HT-29 (cell line): ENCODE measurements at regions not wholly inside any gene's neighbourhood (a gene's known extent, or its start where the extent isn't known, plus 50 kb on each side); places are given as distances from the start of the nearest gene placed in this dataset. TPM values are rescaled to one million over a fixed set of nuclear protein-coding genes. Genes with fewer than 3 reads are reported as not detected.

Experiments
- small RNA-seq: library from RNA; depleted of rRNA; stranded (forward); fragments of <200 nt; gene quantifications from one replicate; pipeline ENCODE3, GENCODE V24; 2014

Small RNA genes in the stretch of these regions (small RNA-seq; reads per million reads assigned to genes)
- gene RN7SL705P: not detected
